ENCODE measurements at regions not wholly inside any gene's neighbourhood (a gene's known extent, or its start where the extent isn't known, plus 50 kb on each side); places are given as distances from the start of the nearest gene placed in this dataset.
A peak's percentile ranks its signal among the peaks of the same experiment; 100 is the strongest.

DNA sequence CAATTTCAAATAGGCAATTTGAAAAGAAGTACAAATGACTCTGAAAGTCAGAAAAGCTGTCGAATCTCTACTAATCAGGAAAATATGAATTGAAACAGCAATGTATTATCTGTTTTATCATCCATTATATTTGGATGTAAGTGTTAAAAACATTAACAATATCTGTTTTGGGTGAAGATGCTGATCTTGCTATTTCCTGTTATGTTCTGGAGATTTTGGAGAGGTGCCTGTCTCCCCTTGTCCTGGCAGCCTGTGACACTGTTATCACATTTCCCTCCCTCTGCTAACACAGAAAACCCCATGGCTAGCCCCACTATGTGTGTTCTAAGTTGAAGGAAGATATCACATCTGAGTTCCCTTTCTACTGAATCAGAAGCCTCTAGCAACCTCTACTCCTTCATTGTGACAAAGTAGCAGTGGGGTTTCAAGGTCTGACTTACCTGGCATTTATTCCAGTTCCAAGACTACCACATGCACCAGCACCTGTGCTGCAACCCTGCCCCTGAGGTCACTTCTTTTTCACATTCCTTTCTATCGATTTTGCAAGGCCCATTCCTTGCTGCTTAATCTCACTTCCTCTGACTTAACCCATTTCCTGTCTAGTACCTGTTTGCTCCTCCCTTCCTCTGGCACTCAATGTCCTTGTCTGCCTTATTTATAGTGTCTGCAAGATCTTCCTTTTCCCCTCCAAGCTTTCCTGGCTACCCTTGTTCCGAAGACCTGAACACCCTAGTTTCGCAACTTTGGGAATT lies 95.5 kb upstream of the COL8A1 start:
- DNase-seq (ENCODE audit: low read depth), result no peak

DNA sequence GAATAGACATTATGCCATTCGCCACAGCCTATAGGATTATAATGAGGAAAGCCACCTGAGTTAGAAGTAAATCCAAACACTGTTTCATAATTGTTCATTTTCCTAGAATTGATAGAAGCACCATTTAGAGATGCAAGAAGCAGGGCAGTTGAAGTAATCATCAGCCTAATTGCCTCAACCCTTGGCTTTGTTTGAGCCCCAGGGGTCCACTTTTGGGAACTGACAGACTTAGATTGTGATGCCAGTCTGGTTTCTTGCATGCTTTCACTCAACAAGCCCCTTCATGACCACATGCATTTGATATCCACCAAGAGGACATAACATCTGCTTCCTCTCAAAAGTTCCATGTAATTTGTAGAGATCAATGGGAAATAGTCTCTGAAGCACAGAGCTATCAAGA lies 97.2 kb upstream of the COL8A1 start:
- DNase-seq (ENCODE audit: low read depth), result no peak

- DNase-seq (ENCODE audit: low read depth), result peak; percentile 48
Observed at GRCh38 chr3:99537416-99537815, 101.0 kb upstream of the COL8A1 start.

DNA sequence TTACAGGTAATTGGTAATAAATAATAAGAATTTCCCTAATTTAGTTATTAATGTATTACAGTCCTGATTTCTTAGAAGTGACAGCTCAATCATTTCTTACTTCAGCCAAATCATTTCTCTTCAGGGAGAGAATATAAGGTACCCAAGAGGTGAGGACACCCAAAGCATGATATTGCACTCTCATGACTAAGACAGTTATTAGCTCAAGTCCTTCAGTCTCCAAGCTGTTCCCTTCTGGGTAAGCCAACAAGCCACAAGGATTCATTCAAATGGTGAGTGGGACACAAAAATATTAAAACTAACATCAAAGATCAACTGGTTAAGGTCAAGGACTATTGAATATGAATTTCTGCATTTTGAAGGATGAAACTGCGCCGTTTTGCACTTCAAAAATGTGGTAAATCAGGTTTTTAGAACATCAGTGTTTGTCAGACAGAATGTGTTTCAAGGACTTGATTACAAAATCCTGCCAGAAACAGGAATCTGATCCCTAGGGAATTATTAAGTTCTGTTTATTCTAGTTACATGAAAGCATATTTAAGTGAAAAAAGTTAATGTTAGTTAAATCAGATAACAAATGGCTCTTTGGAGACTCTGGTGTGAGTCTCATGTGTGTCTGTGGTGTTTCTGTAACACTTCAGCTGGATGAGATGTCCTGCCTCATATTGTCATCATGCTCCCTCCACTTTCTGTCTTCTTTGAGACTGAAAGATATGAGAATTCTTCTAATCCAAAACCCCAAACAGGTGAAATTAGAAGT lies 101.7 kb upstream of the COL8A1 start:
- peak; percentile 43 for DNase-seq (ENCODE audit: low read depth)

DNA sequence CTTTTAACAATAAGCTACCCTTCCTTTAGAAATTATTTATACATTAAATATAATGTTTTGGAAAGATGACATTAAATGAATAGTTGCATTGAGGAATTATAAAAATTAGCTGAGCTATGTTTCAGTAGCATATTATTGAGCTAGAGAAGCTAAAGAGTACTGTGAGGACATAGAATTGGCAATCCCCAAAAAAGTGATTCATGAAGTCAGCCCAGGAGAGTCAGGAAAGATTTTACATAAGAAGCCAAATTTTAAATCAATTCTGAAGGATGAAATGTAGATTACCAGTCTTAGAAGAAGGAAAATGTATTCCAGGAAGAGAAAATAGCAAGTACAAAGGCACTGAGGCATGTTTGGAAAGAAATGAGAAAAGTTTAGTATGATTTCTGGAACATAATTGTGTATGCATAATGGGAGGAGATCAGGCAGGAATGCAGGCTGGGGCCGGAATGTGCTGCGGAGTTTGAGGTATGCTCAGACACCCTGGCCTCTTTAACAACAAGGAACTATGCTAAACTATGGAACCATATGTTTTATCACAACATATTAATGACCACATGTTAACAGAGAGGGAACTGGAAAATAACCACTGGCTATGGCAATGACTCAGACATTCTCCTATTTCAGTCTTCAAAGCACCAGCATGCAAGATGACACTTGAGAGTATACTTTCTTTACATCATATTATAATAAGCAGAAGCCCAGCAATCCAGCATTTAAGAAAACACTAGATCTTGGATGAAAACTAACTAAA lies 103.3 kb upstream of the COL8A1 start:
- peak; percentile 77 for DNase-seq (ENCODE audit: low read depth)

DNA sequence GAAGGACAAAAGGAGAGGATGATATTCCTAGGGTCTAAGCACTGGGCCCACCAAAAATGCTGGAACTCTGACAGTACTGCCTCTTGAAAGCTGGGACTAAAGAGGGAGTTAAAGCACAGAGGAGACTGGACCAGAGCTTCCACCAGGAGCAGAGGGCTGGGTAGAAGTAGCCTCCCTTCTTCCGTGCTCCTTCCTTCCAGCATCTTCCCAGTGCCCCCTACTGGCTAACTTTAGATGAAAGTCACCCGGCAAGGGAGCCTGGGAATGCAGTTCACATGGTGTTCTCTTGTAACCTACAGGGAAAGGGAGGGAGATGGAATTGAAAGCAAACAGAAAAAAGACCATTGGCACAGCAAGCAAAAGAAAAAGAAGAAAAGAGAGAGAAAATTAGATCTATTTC lies 106.1 kb upstream of the COL8A1 start:
- DNase-seq (ENCODE audit: low read depth), result peak; percentile 89

GRCh38 chr3:99529265-99529664 lies 109.1 kb upstream of the COL8A1 start:
- DNase-seq (ENCODE audit: low read depth), result no peak

DNA sequence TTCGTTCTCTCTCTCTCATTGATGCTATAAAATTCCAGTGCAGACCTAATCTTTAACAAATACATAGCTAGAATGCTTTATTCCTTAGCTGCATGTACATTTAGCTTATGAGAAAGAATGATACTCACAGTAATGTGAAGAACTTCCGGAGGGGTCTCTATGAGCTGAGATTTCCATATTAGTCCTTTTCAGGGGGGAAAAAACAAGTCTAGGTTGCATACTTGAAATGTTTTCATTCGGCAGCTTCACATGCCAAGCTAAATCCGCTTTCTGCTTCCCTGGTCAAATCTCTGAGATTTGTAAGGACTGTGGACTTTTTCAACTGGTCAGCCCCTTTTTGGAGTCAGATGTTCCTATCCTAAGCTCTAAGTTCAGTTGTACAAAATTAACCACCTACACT lies 111.5 kb upstream of the COL8A1 start:
- DNase-seq (ENCODE audit: low read depth), result no peak

- DNase-seq (ENCODE audit: low read depth), result no peak
Observed at GRCh38 chr3:99524559-99524958, 113.8 kb upstream of the COL8A1 start.

- no peak for DNase-seq (ENCODE audit: low read depth)
Observed at GRCh38 chr3:99523431-99524127, 114.8 kb upstream of the COL8A1 start.

GRCh38 chr3:99522147-99522546 lies 116.2 kb upstream of the COL8A1 start:
- no peak for DNase-seq (ENCODE audit: low read depth)

GRCh38 chr3:99521551-99521950 lies 116.8 kb upstream of the COL8A1 start:
- no peak for DNase-seq (ENCODE audit: low read depth)

GRCh38 chr3:99520513-99520912 lies 117.9 kb upstream of the COL8A1 start:
- no peak for DNase-seq (ENCODE audit: low read depth)

- DNase-seq (ENCODE audit: low read depth), result no peak
Observed at GRCh38 chr3:99516936-99517335, 121.5 kb upstream of the COL8A1 start.

GRCh38 chr3:99515891-99516290 lies 122.5 kb upstream of the COL8A1 start:
- DNase-seq (ENCODE audit: low read depth), result no peak

DNA sequence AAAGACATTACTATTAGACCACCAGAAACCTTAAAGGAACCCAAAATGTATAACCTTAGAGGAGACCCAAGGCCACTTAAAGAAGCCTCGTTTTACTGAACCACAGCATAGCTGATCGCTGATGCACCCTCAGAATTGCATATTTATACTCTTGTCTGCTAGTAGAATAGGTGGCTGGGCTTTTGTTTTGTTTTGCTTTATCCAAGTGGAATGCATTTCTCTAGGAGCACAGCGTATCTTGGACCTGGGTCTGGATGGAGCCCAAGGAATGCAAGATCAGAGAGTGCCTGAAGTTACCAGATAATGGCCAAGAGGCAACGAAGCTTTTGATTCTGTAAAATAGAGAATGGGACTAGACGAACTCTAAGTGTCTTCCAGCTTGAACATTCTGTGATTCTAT lies 129.2 kb upstream of the COL8A1 start:
- DNase-seq (ENCODE audit: low read depth), result peak; percentile 82

DNA sequence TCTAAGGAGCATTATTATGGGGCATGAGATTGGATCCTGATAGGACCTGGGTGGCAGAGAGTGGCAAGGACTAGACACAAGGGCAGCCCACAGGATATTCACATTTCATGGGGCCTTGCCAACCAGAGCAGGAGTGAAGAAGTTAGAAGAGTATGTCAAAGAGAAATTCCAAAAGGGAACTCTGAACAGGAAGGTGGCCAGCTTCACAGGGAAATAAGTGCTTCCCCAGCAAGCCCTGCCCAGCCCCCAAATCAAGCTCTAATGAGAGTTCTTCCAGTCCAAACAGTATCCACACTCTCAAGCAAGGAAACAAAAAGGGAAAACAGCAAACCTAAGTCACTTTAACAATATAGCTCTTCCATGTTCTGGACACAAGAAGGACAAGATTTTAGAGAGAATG lies 130.2 kb upstream of the COL8A1 start:
- no peak for DNase-seq (ENCODE audit: low read depth)

DNA sequence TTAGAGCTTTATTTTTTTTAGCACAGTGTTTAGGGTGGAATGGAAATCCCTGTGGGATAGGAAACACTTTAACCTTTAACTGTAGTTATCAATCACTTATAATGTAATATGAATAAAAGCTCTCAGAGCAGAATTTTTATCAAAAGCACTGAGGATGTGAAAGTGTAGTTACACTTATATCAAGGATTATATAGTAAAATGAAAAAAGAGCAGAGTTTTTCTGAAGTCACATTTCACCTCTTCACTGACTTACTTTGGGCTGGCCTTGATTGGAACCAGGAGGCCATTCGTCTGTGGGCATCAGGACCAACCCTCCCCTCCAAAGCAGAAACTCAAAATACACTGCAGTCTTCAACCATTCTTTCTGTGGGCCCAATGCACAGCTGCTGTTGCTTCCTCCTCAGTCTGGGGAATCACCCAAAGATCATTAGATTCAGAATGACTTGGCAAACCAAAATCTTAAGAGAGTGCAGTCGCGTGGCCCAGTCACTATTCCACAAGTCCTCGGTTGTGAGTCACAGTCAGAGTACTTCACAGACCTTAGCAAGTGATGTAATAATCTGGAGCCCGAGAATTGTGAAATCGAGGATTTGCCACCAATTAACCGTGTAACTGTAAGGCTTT lies 132.6 kb upstream of the COL8A1 start:
- DNase-seq (ENCODE audit: low read depth), result peak; percentile 97

GRCh38 chr3:99505200-99505599 lies 133.2 kb upstream of the COL8A1 start:
- peak; percentile 44 for DNase-seq (ENCODE audit: low read depth)

DNA sequence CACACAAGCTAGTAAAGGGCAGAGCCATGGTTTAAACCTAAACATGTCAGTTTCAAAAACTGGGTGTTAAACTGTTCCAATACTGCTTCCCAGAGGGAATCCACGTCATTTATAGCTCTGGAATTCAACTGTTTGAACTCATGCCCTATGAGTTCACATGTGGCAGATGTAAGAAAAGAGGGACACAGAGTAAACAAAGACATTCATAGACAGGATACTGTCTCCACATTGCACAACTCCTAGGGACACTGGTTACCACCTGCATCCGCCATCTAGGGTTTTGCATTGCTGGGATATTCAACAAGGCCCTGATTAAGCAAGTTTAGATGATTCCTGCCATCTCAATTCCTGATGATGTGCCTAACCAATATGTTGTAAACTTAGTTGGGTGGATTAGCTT lies 134.1 kb upstream of the COL8A1 start:
- DNase-seq (ENCODE audit: low read depth), result peak; percentile 74

DNA sequence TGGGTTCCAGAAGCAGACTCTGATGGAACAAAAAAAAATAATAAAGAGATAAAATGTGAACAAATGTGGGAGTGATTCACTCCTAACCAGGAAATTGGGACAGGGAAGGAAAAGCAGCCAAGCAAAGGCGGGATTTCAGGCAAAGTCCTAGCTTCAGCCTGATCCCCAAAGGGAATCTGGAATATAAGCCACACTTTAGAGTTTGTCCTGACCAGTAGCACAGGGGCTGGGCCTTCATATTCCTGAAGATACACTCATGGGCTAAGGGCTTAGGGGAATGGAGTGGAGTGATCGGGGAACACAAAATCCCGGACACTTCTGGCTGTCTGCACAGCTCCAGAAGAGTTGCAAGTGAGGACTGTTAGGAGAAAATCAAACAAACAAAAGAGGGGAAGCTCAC lies 135.0 kb upstream of the COL8A1 start:
- peak; percentile 48 for DNase-seq (ENCODE audit: low read depth)

All from LHCN-M2 (cell line).